ENCODE measurements at regions not wholly inside any gene's neighbourhood (a gene's known extent, or its start where the extent isn't known, plus 50 kb on each side); places are given as distances from the start of the nearest gene placed in this dataset.

GRCh38 chr10:43898592-43898991 lies 249.9 kb upstream of the ZNF32 start:
- Histone ChIP-seq H3F3A (ENCODE audit: low read depth) (no peaks in the 10 kb centered on the region), H3K9me3 (ENCODE audit: insufficient read depth, low read depth, low read length) (no peaks in the 10 kb centered on the region), H3K4me1 (ENCODE audit: insufficient read depth, low read length, poor library complexity, severe bottlenecking) (peaks cover 9% of the 10 kb centered on the region), H3K79me2 (ENCODE audit: insufficient read depth, low read length) (no peaks in the 10 kb centered on the region), H4K20me1 (ENCODE audit: insufficient read depth, low read length, poor library complexity, severe bottlenecking) (no peaks in the 10 kb centered on the region), H3K4me2 (ENCODE audit: low read depth, low read length, poor library complexity, severe bottlenecking) (no peak overlapping the region), H3K9ac (ENCODE audit: low read depth, low read length, poor library complexity, severe bottlenecking) (no peak overlapping the region), H3K9me2 (replicated peaks; ENCODE audit: low read depth, low read length) (no peaks in the 10 kb centered on the region), H3K27me3 (ENCODE audit: insufficient read depth, low read length, poor library complexity, severe bottlenecking) (no peaks in the 10 kb centered on the region), H2AFZ (ENCODE audit: low read length) (no peak overlapping the region), H3K36me3 (ENCODE audit: insufficient read depth, low read length) (no peaks in the 10 kb centered on the region), H3K4me3 (ENCODE audit: low read length, poor library complexity, severe bottlenecking) (no peak overlapping the region)
- TF ChIP-seq EZH2phosphoT487 (IDR thresholded peaks at IDR 0.05; ENCODE audit: borderline replicate concordance) (no peak), CTCF (conservative IDR thresholded peaks at IDR 0.05; ENCODE audit: low read length) (no peak)

- no peak overlapping the region for H2AFZ ChIP-seq (ENCODE audit: low read length)
- H3K36me3 ChIP-seq (ENCODE audit: insufficient read depth, low read length), result no peaks in the 10 kb centered on the region
- H3F3A ChIP-seq (ENCODE audit: low read depth), result no peaks in the 10 kb centered on the region
- no peaks in the 10 kb centered on the region for H3K9me2 ChIP-seq (replicated peaks; ENCODE audit: low read depth, low read length)
- H3K4me1 ChIP-seq (ENCODE audit: insufficient read depth, low read length, poor library complexity, severe bottlenecking), result peaks cover 9% of the 10 kb centered on the region
- TF ChIP-seq EZH2phosphoT487 (IDR thresholded peaks at IDR 0.05; ENCODE audit: borderline replicate concordance), result no peak
- TF ChIP-seq CTCF (conservative IDR thresholded peaks at IDR 0.05; ENCODE audit: low read length), result no peak
- no peaks in the 10 kb centered on the region for H4K20me1 ChIP-seq (ENCODE audit: insufficient read depth, low read length, poor library complexity, severe bottlenecking)
- H3K4me2 ChIP-seq (ENCODE audit: low read depth, low read length, poor library complexity, severe bottlenecking), result no peak overlapping the region
- H3K9me3 ChIP-seq (ENCODE audit: insufficient read depth, low read depth, low read length), result no peaks in the 10 kb centered on the region
- H3K27me3 ChIP-seq (ENCODE audit: insufficient read depth, low read length, poor library complexity, severe bottlenecking), result no peaks in the 10 kb centered on the region
- H3K79me2 ChIP-seq (ENCODE audit: insufficient read depth, low read length), result no peaks in the 10 kb centered on the region
- H3K9ac ChIP-seq (ENCODE audit: low read depth, low read length, poor library complexity, severe bottlenecking), result no peak overlapping the region
- no peak overlapping the region for H3K4me3 ChIP-seq (ENCODE audit: low read length, poor library complexity, severe bottlenecking)
These were observed 249.2 kb upstream of the ZNF32 start for GRCh38 chr10:43897765-43898419.

- H4K20me1 ChIP-seq (ENCODE audit: insufficient read depth, low read length, poor library complexity, severe bottlenecking), result no peaks in the 10 kb centered on the region
- H3K79me2 ChIP-seq (ENCODE audit: insufficient read depth, low read length), result no peaks in the 10 kb centered on the region
- H3K4me1 ChIP-seq (ENCODE audit: insufficient read depth, low read length, poor library complexity, severe bottlenecking), result no peaks in the 10 kb centered on the region
- no peak for TF ChIP-seq CTCF (conservative IDR thresholded peaks at IDR 0.05; ENCODE audit: low read length)
- no peak for TF ChIP-seq EZH2phosphoT487 (IDR thresholded peaks at IDR 0.05; ENCODE audit: borderline replicate concordance)
- no peak overlapping the region for H3K4me2 ChIP-seq (ENCODE audit: low read depth, low read length, poor library complexity, severe bottlenecking)
- H3K9me2 ChIP-seq (replicated peaks; ENCODE audit: low read depth, low read length), result no peaks in the 10 kb centered on the region
- H3K4me3 ChIP-seq (ENCODE audit: low read length, poor library complexity, severe bottlenecking), result no peak overlapping the region
- H3K9me3 ChIP-seq (ENCODE audit: insufficient read depth, low read depth, low read length), result no peaks in the 10 kb centered on the region
- H3F3A ChIP-seq (ENCODE audit: low read depth), result no peaks in the 10 kb centered on the region
- no peak overlapping the region for H2AFZ ChIP-seq (ENCODE audit: low read length)
- H3K36me3 ChIP-seq (ENCODE audit: insufficient read depth, low read length), result no peaks in the 10 kb centered on the region
- H3K27me3 ChIP-seq (ENCODE audit: insufficient read depth, low read length, poor library complexity, severe bottlenecking), result no peaks in the 10 kb centered on the region
- H3K9ac ChIP-seq (ENCODE audit: low read depth, low read length, poor library complexity, severe bottlenecking), result no peak overlapping the region
These were observed 243.5 kb upstream of the ZNF32 start for GRCh38 chr10:43892062-43892770.
